IMR-90 (cell line): ENCODE measurements at regions not wholly inside any gene's neighbourhood (a gene's known extent, or its start where the extent isn't known, plus 50 kb on each side); places are given as distances from the start of the nearest gene placed in this dataset.

Experiments used
- ATAC-seq: fragments of 200-7000 bp; cut with Tn5 transposase; 2 replicates; pipeline ENCODE4 v1.9.1; 2020; ENCODE audit warnings: low read depth, mild to moderate bottlenecking, moderate library complexity
- BruUV-seq: library from RNA; stranded (reverse); fragments of 400-500 nt; replicated peaks from 2 replicates; lab custom pipeline; 2021; lab: Mats Ljungman, UMichigan
- CTCF ChIA-PET: fragments of 300-600 bp; formaldehyde crosslinking; extraction: SDS; loops from one replicate; lab custom pipeline; 2021; ENCODE audit warnings: antibody characterized with exemption; lab: Yijun Ruan, JAX
- POLR2A ChIA-PET: fragments of 300-600 bp; sonication (Branson Sonifier 250); formaldehyde crosslinking; loops from one replicate; lab custom pipeline; 2022; ENCODE audit warnings: antibody characterized with exemption; ENCODE audit not compliant: unreplicated experiment; lab: Charles Lee
- DNase-seq: peaks from one replicate; pipeline ENCODE4 v3.0.0; 2013
- H2AFZ ChIP-seq: replicated peaks from 2 replicates; pipeline ENCODE3; 2013; ENCODE audit warnings: low read length, mild to moderate bottlenecking; ENCODE audit not compliant: poor library complexity
- H2AK5ac ChIP-seq: 2 replicates; pipeline ENCODE4 v1.6.1; 2013; ENCODE audit warnings: low read depth, low read length, inconsistent platforms
- H2AK9ac ChIP-seq: replicated peaks from 2 replicates; pipeline ENCODE3; 2013; ENCODE audit warnings: mild to moderate bottlenecking, low read depth, low read length, moderate library complexity; ENCODE audit not compliant: poor library complexity
- H2BK120ac ChIP-seq: 2 replicates; pipeline ENCODE4 v1.6.1; 2013; ENCODE audit warnings: low read depth, low read length, inconsistent platforms
- H2BK15ac ChIP-seq: 3 replicates; pipeline ENCODE4 v1.6.1; 2013; ENCODE audit warnings: low read depth, low read length, inconsistent platforms
- H2BK20ac ChIP-seq: 2 replicates; pipeline ENCODE4 v1.6.1; 2013; ENCODE audit warnings: low read depth, mild to moderate bottlenecking, inconsistent platforms, low read length, moderate library complexity
- H2BK5ac ChIP-seq: 2 replicates; pipeline ENCODE4 v1.6.1; 2013; ENCODE audit warnings: mild to moderate bottlenecking, low read depth, low read length, inconsistent platforms; ENCODE audit not compliant: poor library complexity, severe bottlenecking
- H3K14ac ChIP-seq: replicated peaks from 2 replicates; pipeline ENCODE4 v1.6.1; 2013; ENCODE audit warnings: low read depth, low read length, inconsistent platforms
- H3K18ac ChIP-seq: 2 replicates; pipeline ENCODE4 v1.6.1; 2013; ENCODE audit warnings: low read depth, low read length, control low read depth
- H3K23ac ChIP-seq: 2 replicates; pipeline ENCODE4 v1.6.1; 2013; ENCODE audit warnings: low read depth, low read length, inconsistent platforms
- H3K27ac ChIP-seq: 2 replicates; pipeline ENCODE4 v1.5.1; 2013; ENCODE audit warnings: mild to moderate bottlenecking, control low read depth, low read length; ENCODE audit not compliant: insufficient read depth
- H3K27me3 ChIP-seq: 2 replicates; pipeline ENCODE4 v1.6.1; 2013; ENCODE audit warnings: low read length; ENCODE audit not compliant: control insufficient read depth, insufficient read depth
- H3K36me3 ChIP-seq: 2 replicates; pipeline ENCODE4 v1.6.1; 2013; ENCODE audit warnings: low read length, mixed read lengths; ENCODE audit not compliant: control insufficient read depth, insufficient read depth
- H3K4ac ChIP-seq: 2 replicates; pipeline ENCODE4 v1.6.1; 2013; ENCODE audit warnings: low read depth, low read length, inconsistent platforms
- H3K4me1 ChIP-seq: 2 replicates; pipeline ENCODE4 v1.6.1; 2013; ENCODE audit warnings: low read length, mixed read lengths; ENCODE audit not compliant: control insufficient read depth, insufficient read depth
- H3K4me2 ChIP-seq: 2 replicates; pipeline ENCODE4 v1.6.1; 2013; ENCODE audit warnings: low read depth, mild to moderate bottlenecking, control low read depth, low read length, moderate library complexity
- H3K4me3 ChIP-seq: 2 replicates; pipeline ENCODE4 v1.5.1; 2013; ENCODE audit warnings: low read depth, mild to moderate bottlenecking, control low read depth, low read length, moderate library complexity; ENCODE audit not compliant: insufficient read depth
- H3K56ac ChIP-seq: 2 replicates; pipeline ENCODE4 v1.6.1; 2013; ENCODE audit warnings: low read length, inconsistent platforms; ENCODE audit not compliant: insufficient read depth; ENCODE audit errors: extremely low read depth
- H3K79me1 ChIP-seq, 2 experiments: 2 replicates each; pipeline ENCODE4 v1.6.1; 2013; ENCODE audit warnings: low read length in 2 of 2, inconsistent platforms in 1 of 2, low read depth in 1 of 2
- H3K9ac ChIP-seq: 2 replicates; pipeline ENCODE4 v1.6.1; 2013; ENCODE audit warnings: low read depth, low read length, control low read depth
- H3K9me1 ChIP-seq: 2 replicates; pipeline ENCODE4 v1.6.1; 2013; ENCODE audit warnings: low read length, inconsistent platforms; ENCODE audit not compliant: insufficient read depth
- H3K9me3 ChIP-seq: 2 replicates; pipeline ENCODE4 v1.6.1; 2013; ENCODE audit warnings: low read length; ENCODE audit not compliant: control insufficient read depth, insufficient read depth
- H4K20me1 ChIP-seq: 2 replicates; pipeline ENCODE4 v1.6.1; 2013; ENCODE audit warnings: low read length, inconsistent platforms; ENCODE audit not compliant: insufficient read depth
- H4K5ac ChIP-seq: 2 replicates; pipeline ENCODE4 v1.6.1; 2013; ENCODE audit warnings: mild to moderate bottlenecking, low read depth, low read length, control low read depth
- H4K8ac ChIP-seq, 2 experiments: 2 replicates each; pipeline ENCODE4 v1.6.1; 2013; ENCODE audit warnings: low read depth in 2 of 2, low read length in 2 of 2, control low read depth in 1 of 2, inconsistent platforms in 1 of 2
- H4K91ac ChIP-seq: 2 replicates; pipeline ENCODE4 v1.6.1; 2013; ENCODE audit warnings: low read depth, low read length, inconsistent platforms; ENCODE audit not compliant: insufficient read depth
- BHLHE40 ChIP-seq: fragments of 150-350 bp; IDR thresholded peaks from 2 replicates; pipeline ENCODE4 v1.6.1; 2016; ENCODE audit warnings: mild to moderate bottlenecking, low read depth, low read length
- POLR2A ChIP-seq: IDR thresholded peaks from 2 replicates; pipeline ENCODE4 v1.6.1; 2012; ENCODE audit warnings: mild to moderate bottlenecking, low read depth, low read length
- RCOR1 ChIP-seq: IDR thresholded peaks from 2 replicates; pipeline ENCODE4 v1.6.1; 2012; ENCODE audit warnings: mild to moderate bottlenecking, low read length, improper control_type of control experiment; ENCODE audit not compliant: insufficient replicate concordance
- WGBS, 2 experiments: methylation state at CpG; one replicate each; pipeline versions ENCODE4 v1.1.5 to v1.1.7; 2013; ENCODE audit warnings: missing lambda C conversion rate in 2 of 2; ENCODE audit not compliant: insufficient read length in 1 of 2; ENCODE audit errors: extremely low coverage in 2 of 2; 5-methylcytosine and 5-hydroxymethylcytosine counted together
- dilution Hi-C: fragments of 300-500 bp; cut with HindIII; formaldehyde crosslinking; loops from one replicate; pipeline ENCODE4 v1.14.3; 2018; ENCODE audit warnings: low sequenced_read_pairs; ENCODE audit not compliant: unreplicated experiment
- in situ Hi-C: fragments of 300-500 bp; cut with MboI; formaldehyde crosslinking; loops from 3 replicates; pipeline ENCODE4 v1.14.3; 2019; ENCODE audit warnings: low sequenced_read_pairs, inconsistent platforms, mixed read lengths
- intact Hi-C: fragments of 100-400 bp; cut with micrococcal nuclease; formaldehyde crosslinking; loops from 2 replicates; pipeline ENCODE4 v1.10.0; 2022

DNA sequence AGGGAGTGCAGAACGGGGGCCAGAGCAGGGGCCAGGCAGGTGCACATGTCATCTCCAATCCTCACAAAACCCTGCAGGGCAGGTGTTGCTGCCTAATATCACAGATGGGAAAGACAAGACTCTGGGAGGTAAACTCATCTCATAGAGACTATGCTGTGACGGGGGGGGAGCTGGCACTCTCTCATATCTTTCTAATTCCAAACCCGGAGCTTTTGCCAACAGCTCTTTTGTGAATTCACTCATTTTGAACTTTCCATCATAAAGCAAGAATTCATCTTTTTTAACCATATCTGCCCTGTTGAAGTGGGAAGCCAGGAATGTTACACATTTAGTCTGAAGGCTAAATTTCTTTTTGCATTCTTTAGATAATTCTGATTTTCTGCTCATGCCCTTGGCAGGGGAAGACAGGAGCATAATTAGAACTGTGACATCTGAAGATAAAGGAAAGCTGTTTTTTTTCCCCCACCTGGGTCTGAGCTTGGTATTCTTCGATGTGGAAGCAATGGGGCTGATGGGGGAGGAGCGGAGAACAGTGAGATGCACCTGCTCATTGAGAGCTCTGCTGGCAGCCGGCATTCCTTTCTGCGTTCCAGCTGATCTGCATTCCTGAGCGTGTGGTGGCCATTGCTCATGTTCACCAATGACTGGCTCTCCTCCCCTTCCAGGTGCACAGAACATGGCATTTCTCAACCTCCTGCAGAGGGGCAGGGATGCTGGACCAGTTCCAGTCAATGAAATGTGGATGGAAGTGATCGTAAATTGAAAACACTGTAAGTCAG is 159.2 kb downstream of the NSG2 start:
- Histone ChIP-seq H4K5ac (no peak overlapping the region), H3K56ac (no peak overlapping the region), H3K4me2 (no peak overlapping the region), H3K23ac (no peak overlapping the region), H2AFZ (no peak overlapping the region), H3K4ac (no peak overlapping the region), H2BK20ac (no peak overlapping the region), H4K8ac (no peak overlapping the region), H3K14ac (no peak overlapping the region), H3K9ac (no peak overlapping the region), H3K9me3 (peaks cover 15% of the 10 kb centered on the region), H3K9me1 (no peaks in the 10 kb centered on the region), H3K4me3 (no peak overlapping the region), H2BK5ac (no peak overlapping the region), H2AK9ac (no peak overlapping the region), H3K18ac (no peak overlapping the region), H2AK5ac (no peak overlapping the region), H3K27me3 (no peaks in the 10 kb centered on the region), H3K4me1 (no peaks in the 10 kb centered on the region), H3K27ac (no peak overlapping the region), H2BK120ac (no peak overlapping the region), H4K91ac (no peak overlapping the region), H3K79me1 (no peaks in the 10 kb centered on the region), H2BK15ac (no peak overlapping the region), H3K36me3 (no peaks in the 10 kb centered on the region), H4K20me1 (no peaks in the 10 kb centered on the region)
- in situ Hi-C loops, result no loop called here
- WGBS, 2 experiments, result no CpG with 5 or more reads among the region's 9 CpGs
- ATAC-seq (no peak), DNase-seq (no peak)
- POLR2A ChIA-PET, result no interaction called here
- dilution Hi-C loops, result no loop called here
- intact Hi-C loops, result no loop called here
- TF ChIP-seq POLR2A (no peak), BHLHE40 (no peak), RCOR1 (no peak)
- BruUV-seq, result no TSS peak
- CTCF ChIA-PET, result no interaction called here
